Effector memory CD4-positive, alpha-beta T cell (primary cell): ENCODE measurements at regions not wholly inside any gene's neighbourhood (a gene's known extent, or its start where the extent isn't known, plus 50 kb on each side); places are given as distances from the start of the nearest gene placed in this dataset.
"Not testable (repeated sequence)": the region's sequence is repeated elsewhere in the genome, so short reads cannot be mapped to it uniquely, and the experiment has no call there.

ENCODE experiments used
- DNase-seq, 3 donors: peaks; one replicate each; pipeline ENCODE4 v3.0.0-alpha.2; 2020
- H3K27ac ChIP-seq: 2 replicates; pipeline ENCODE4 v1.7.0; 2013; ENCODE audit warnings: mild to moderate bottlenecking, low read length, moderate library complexity; ENCODE audit not compliant: insufficient read depth, poor library complexity, severe bottlenecking
- H3K27me3 ChIP-seq: replicated peaks from 2 replicates; pipeline ENCODE4 v1.7.0; 2013; ENCODE audit warnings: mild to moderate bottlenecking, low read length; ENCODE audit not compliant: insufficient read depth, control insufficient read depth, poor library complexity, severe bottlenecking
- H3K36me3 ChIP-seq: 2 replicates; pipeline ENCODE4 v1.7.0; 2013; ENCODE audit warnings: mild to moderate bottlenecking, low read length, moderate library complexity; ENCODE audit not compliant: control insufficient read depth, insufficient read depth
- H3K4me1 ChIP-seq: 2 replicates; pipeline ENCODE4 v1.7.0; 2013; ENCODE audit warnings: low read length, mild to moderate bottlenecking; ENCODE audit not compliant: control insufficient read depth, insufficient read depth, poor library complexity, severe bottlenecking
- H3K4me3 ChIP-seq: 2 replicates; pipeline ENCODE4 v1.7.0; 2013; ENCODE audit warnings: low read length, low read depth, mild to moderate bottlenecking; ENCODE audit not compliant: insufficient read depth, poor library complexity, severe bottlenecking
- H3K9me3 ChIP-seq: 2 replicates; pipeline ENCODE4 v1.7.0; 2013; ENCODE audit warnings: mild to moderate bottlenecking, low read length, moderate library complexity; ENCODE audit not compliant: control insufficient read depth

DNA sequence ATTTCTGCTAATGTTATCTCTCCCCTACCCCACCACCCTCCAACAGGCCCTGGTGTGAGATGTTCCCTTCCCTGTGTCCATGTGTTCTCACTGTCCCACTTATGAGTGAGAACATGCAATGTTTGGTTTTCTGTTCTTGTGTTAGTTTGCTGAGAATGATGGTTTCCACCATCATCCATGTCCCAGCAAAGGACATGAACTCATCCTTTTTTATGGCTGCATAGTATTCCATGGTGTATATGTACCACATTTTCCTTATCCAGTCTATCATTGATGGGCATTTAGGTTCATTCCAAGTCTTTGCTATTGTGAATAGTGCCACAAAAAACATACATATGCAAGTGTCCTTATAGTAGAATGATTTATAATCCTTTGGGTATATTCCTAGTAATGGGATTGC is 104.5 kb downstream of the ZNF33B start:
- not testable (repeated sequence) for H3K27ac ChIP-seq, H3K4me1 ChIP-seq, H3K9me3 ChIP-seq, DNase-seq, H3K4me3 ChIP-seq, H3K36me3 ChIP-seq, H3K27me3 ChIP-seq

DNA sequence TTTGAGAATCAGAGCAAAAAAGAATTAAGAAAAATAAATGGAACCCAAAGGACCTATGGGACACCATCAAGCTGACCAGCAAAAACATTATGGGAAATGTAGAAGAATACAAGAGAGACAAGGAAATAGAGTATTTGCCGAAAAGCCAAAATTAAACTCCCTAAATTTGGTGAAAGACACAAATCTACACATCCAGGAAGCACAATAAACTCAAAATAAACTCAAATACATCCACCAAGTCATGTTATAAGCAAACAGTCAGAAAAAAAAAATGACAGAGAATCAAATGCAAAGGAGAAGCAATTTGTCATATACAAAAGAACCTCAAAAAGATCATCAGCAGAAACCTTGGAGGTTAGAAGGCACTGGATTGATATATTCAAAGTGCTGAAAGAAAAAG is 105.4 kb downstream of the ZNF33B start:
- H3K4me3 ChIP-seq, result no peak overlapping the region
- no peak for DNase-seq
- H3K9me3 ChIP-seq, result peaks cover 6% of the 10 kb centered on the region
- H3K27ac ChIP-seq, result no peak overlapping the region
- H3K27me3 ChIP-seq, result no peaks in the 10 kb centered on the region
- H3K36me3 ChIP-seq, result no peaks in the 10 kb centered on the region
- no peaks in the 10 kb centered on the region for H3K4me1 ChIP-seq

- H3K27ac ChIP-seq, result no peak overlapping the region
- no peak for DNase-seq
- H3K4me3 ChIP-seq, result no peak overlapping the region
- no peaks in the 10 kb centered on the region for H3K4me1 ChIP-seq
- peaks cover 48% of the 10 kb centered on the region for H3K9me3 ChIP-seq
- H3K36me3 ChIP-seq, result peaks cover 44% of the 10 kb centered on the region
- H3K27me3 ChIP-seq, result no peaks in the 10 kb centered on the region
Observed at GRCh38 chr10:42523098-42523497, 115.3 kb downstream of the ZNF33B start.

GRCh38 chr10:42519761-42520460 is 118.5 kb downstream of the ZNF33B start:
- Histone ChIP-seq H3K27me3 (no peaks in the 10 kb centered on the region), H3K4me3 (no peak overlapping the region), H3K4me1 (no peaks in the 10 kb centered on the region), H3K36me3 (peaks cover 39% of the 10 kb centered on the region), H3K27ac (no peak overlapping the region), H3K9me3 (peaks cover 75% of the 10 kb centered on the region)
- DNase-seq, result no peak

DNA sequence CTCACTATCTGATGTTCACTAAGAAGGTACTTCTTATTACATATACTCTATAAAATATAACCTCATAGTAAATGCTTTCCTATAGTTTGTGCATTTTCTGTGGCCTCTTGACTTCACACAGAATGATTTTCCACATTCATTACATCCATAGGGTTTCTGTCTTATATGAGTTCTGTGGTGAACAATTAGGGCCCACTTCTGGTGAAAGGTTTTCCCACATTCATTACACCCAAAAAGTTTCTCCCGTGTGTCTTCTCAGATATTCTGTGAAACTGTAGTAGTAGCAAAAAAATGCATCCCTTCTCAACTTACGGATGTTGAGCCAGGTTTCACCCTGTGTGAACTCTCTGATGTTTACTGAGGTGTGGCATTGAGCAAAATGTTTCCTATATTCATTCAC is 119.3 kb downstream of the ZNF33B start:
- Histone ChIP-seq H3K27ac (no peak overlapping the region), H3K4me3 (no peak overlapping the region), H3K27me3 (no peaks in the 10 kb centered on the region), H3K9me3 (peaks cover 75% of the 10 kb centered on the region), H3K4me1 (no peaks in the 10 kb centered on the region), H3K36me3 (peaks cover 32% of the 10 kb centered on the region)
- DNase-seq, result no peak

DNA sequence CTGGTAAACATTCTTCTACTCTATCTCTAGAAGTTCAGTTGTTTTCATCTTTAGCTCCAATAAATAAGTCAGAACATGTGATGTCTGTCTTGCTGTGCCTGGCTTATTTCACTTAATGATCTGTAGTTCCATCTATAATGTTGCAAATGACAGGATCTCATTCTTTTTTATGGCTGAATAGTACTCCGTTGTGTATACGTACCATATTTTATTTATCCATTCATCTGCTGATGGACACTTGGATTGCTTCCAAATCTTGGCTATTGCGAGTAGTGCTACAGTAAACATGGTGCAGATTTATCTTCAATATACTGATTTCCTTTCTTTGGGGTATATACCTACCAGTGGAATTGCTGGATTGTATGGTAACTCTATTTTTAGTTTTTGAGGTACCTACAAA is 124.4 kb downstream of the ZNF33B start:
- H3K4me3 ChIP-seq, result no peak overlapping the region
- H3K9me3 ChIP-seq, result peaks cover 67% of the 10 kb centered on the region
- no peaks in the 10 kb centered on the region for H3K4me1 ChIP-seq
- H3K27ac ChIP-seq, result no peak overlapping the region
- no peak for DNase-seq
- no peaks in the 10 kb centered on the region for H3K27me3 ChIP-seq
- no peaks in the 10 kb centered on the region for H3K36me3 ChIP-seq

GRCh38 chr10:42491801-42492200 is 146.6 kb downstream of the ZNF33B start:
- H3K9me3 ChIP-seq, result no peaks in the 10 kb centered on the region
- no peaks in the 10 kb centered on the region for H3K36me3 ChIP-seq
- no peaks in the 10 kb centered on the region for H3K27me3 ChIP-seq
- no peaks in the 10 kb centered on the region for H3K4me1 ChIP-seq
- no peak for DNase-seq
- no peak overlapping the region for H3K27ac ChIP-seq
- no peak overlapping the region for H3K4me3 ChIP-seq

DNA sequence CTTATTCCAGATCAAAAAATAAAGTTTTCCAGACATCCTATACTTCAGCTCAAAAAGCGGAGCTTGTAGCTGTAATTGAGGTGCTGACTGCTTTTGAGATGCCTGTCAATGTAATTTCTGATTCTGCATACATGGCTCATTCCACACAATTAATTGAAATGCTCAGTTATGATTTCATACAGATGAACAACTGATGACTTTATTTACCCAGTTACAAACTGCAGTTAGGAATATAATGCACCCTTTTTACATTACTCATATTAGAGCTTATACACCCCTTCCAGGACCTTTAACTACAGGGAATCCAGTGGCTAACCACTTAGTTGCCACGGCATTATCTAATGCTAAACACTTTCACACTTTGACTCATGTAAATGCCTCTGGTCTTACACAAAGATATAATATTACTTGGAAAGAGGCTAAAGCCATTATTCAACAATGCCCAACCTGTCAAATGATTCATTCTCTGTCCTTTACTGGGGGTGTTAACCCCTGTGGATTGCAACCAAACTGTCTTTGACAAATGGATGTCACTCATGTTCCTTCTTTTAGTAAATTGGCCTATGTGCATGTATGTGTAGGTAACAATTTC is 147.3 kb downstream of the ZNF33B start:
- DNase-seq, result no peak
- Histone ChIP-seq H3K36me3 (no peaks in the 10 kb centered on the region), H3K4me3 (no peak overlapping the region), H3K27me3 (no peaks in the 10 kb centered on the region), H3K9me3 (no peaks in the 10 kb centered on the region), H3K4me1 (no peaks in the 10 kb centered on the region), H3K27ac (no peak overlapping the region)

GRCh38 chr10:42490368-42490767 is 148.0 kb downstream of the ZNF33B start:
- H3K27me3 ChIP-seq, result no peaks in the 10 kb centered on the region

GRCh38 chr10:42488416-42488815 is 150.0 kb downstream of the ZNF33B start:
- Histone ChIP-seq H3K9me3 (no peaks in the 10 kb centered on the region), H3K36me3 (no peaks in the 10 kb centered on the region), H3K27ac (no peak overlapping the region), H3K4me1 (no peaks in the 10 kb centered on the region), H3K4me3 (no peak overlapping the region), H3K27me3 (no peaks in the 10 kb centered on the region)
- DNase-seq, result no peak

More at GRCh38 chr10:42490368-42490767, 148.0 kb downstream of the ZNF33B start:
- no peak overlapping the region for H3K27ac ChIP-seq
- no peaks in the 10 kb centered on the region for H3K9me3 ChIP-seq
- H3K36me3 ChIP-seq, result no peaks in the 10 kb centered on the region
- no peaks in the 10 kb centered on the region for H3K4me1 ChIP-seq
- H3K4me3 ChIP-seq, result no peak overlapping the region
- DNase-seq, result no peak
